SK-N-MC (cell line): ENCODE measurements at regions not wholly inside any gene's neighbourhood (a gene's known extent, or its start where the extent isn't known, plus 50 kb on each side); places are given as distances from the start of the nearest gene placed in this dataset.

ENCODE experiments used
- DNase-seq: peaks from one replicate; pipeline ENCODE4 v3.0.0-alpha.2; 2011; ENCODE audit warnings: low read depth, low spot score
- H3K27ac ChIP-seq: fragments of 200-600 bp; sonication (generic); 2 replicates; pipeline ENCODE4 v1.5.1; 2016; ENCODE audit warnings: mixed run types
- H3K36me3 ChIP-seq: fragments of 200-600 bp; sonication (generic); 2 replicates; pipeline ENCODE4 v1.6.1; 2017; ENCODE audit warnings: antibody characterized with exemption, low read length, mixed read lengths; ENCODE audit not compliant: insufficient read depth
- H3K4me3 ChIP-seq: fragments of 200-600 bp; sonication (generic); 2 replicates; pipeline ENCODE4 v1.5.1; 2016
- H3K9ac ChIP-seq: fragments of 200-600 bp; sonication (generic); 2 replicates; pipeline ENCODE4 v1.8.0; 2017; ENCODE audit warnings: mixed run types, mixed read lengths; ENCODE audit not compliant: insufficient read length
- H3K9me3 ChIP-seq: fragments of 200-600 bp; sonication (generic); 2 replicates; pipeline ENCODE4 v1.6.1; 2017; ENCODE audit warnings: low read depth, mild to moderate bottlenecking, antibody characterized with exemption, low read length, moderate library complexity, mixed read lengths
- EZH2 ChIP-seq: fragments of 200-600 bp; sonication (generic); IDR thresholded peaks from one replicate; pipeline ENCODE4 v1.6.1; 2017; ENCODE audit warnings: antibody characterized with exemption
- FOXP2 ChIP-seq: optimal IDR thresholded peaks from 2 replicates; pipeline ENCODE3; 2011; ENCODE audit warnings: mild to moderate bottlenecking, moderate library complexity; ENCODE audit not compliant: insufficient read depth; ENCODE audit errors: extremely low read length, control extremely low read depth
- POLR2AphosphoS5 ChIP-seq: IDR thresholded peaks from 2 replicates; pipeline ENCODE4 v1.6.1; 2012; ENCODE audit warnings: mild to moderate bottlenecking, low read depth, low read length, borderline replicate concordance

DNA sequence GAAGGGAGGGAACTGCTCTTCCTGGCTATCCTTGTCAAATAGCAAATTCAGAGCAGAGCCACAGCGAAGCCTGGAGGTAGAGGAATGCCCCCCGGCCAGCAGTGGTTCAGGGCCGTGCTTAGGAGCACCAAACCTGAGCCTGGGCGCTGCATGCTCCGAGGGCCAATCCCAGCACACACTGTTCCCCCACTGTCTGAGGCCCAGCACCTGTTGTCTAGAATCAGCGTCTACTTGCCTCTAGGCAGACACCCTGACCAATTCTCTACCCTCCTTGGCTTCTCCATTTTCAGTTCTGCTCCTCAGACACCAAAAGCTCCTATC lies 177.6 kb upstream of the PKDCC start:
- no peak overlapping the region for H3K27ac ChIP-seq
- TF ChIP-seq POLR2AphosphoS5 (no peak), EZH2 (no peak), FOXP2 (no peak)
- DNase-seq = no peak

DNA sequence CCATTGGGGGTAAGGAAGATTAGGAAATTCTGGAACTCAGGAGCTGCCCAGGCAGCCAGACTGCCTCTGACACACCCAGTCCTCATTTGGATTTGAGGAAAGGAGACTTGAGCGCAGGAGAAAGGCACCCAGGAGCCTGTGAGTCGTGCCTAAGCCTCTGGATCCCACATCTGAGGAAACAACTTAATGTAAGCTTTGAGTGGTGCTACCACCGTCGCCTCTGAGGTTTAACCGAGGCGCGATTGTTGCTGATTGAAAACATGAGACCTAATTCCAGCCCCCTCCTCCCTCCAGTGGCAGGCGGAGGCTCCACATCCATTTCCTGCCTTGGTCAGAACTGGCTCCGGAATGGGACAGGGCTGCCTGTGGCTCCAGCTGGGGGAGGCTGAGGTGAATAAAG lies 176.7 kb upstream of the PKDCC start:
- H3K9ac ChIP-seq = no peak overlapping the region
- H3K27ac ChIP-seq = no peak overlapping the region
- no peak for TF ChIP-seq FOXP2
- H3K9me3 ChIP-seq = no peaks in the 10 kb centered on the region
- H3K36me3 ChIP-seq = no peaks in the 10 kb centered on the region
- DNase-seq = no peak
- H3K4me3 ChIP-seq = no peak overlapping the region

More for the DNA sequence above, 177.6 kb upstream of the PKDCC start:
- H3K36me3 ChIP-seq = no peaks in the 10 kb centered on the region
- H3K9me3 ChIP-seq = no peaks in the 10 kb centered on the region
- no peak overlapping the region for H3K4me3 ChIP-seq
- H3K9ac ChIP-seq = no peak overlapping the region

DNA sequence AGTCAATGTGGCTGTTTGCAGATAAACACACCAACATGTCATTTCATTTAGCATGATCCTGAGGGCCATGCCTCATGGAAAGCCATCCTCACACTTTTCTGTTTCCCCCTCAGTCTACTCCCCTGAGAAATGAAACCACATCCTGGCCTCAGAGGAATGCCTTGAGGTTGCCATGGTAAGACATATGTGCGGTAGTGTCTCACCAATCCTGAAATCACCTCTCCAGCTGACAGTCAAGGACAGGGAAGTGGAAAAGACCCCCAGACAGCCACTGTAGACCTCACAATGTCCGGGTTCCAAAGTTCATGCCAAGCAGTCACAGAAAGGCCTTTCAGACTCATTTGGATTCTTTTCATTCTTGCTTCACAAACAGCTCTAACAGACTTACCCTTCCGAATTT lies 175.2 kb upstream of the PKDCC start:
- no peak overlapping the region; the same call in 1 of the 2 replicates for H3K4me3 ChIP-seq
- TF ChIP-seq FOXP2 = no peak
- TF ChIP-seq POLR2AphosphoS5 = no peak
- no peak for TF ChIP-seq EZH2
- no peak overlapping the region for H3K9ac ChIP-seq
- no peaks in the 10 kb centered on the region for H3K36me3 ChIP-seq
- no peak for DNase-seq
- H3K9me3 ChIP-seq = no peaks in the 10 kb centered on the region
- peak overlapping the region; percentile 73 for H3K27ac ChIP-seq

DNA sequence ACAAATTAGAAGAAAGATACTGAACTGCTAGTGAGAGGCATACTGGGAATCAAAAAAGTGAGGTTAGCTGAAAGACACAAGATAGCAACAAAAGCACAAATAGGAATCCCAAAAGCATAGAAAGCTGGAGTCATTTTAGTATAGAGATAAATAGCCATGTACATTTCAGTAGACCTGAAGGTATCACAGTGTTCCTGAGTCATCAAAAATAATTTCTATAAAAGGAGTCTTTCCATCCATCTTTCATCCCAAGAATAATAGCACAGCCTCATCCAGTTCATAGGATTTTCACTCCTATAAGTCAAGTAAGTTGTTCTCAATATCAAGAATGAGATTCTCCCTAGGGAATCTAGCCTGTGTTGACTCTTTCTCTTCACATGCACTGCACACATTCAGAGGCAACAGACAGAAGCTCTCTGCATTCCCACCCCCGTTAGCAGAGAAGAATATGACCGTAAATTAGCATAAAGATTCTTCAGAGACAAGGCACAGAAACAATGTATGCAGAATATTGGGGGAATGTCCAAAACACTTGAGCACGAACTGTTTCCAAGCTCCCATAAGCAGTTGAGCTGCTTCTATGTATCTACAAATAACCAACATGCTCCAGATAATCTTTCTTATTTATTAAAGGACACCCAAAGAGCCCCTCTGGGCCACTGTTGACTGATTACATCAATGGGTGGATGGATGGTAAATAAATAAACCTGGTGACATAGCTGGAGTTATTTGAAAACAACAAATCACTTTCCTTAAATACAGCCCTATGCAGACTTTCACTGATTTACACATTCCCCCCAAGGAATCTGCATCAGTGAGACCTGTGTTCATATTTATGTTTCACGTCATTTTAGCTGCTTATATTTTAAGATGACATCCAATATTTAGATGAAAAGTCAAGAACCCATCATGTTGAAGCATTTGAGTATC lies 174.5 kb upstream of the PKDCC start:
- peak; percentile 39 for DNase-seq
- Histone ChIP-seq H3K4me3 (0 out of 2 replicates have a peak overlapping the region, but pooled peaks have one; percentile 3), H3K9ac (no peak overlapping the region), H3K36me3 (no peaks in the 10 kb centered on the region), H3K27ac (peak overlapping the region; percentile 73), H3K9me3 (no peaks in the 10 kb centered on the region)
- no peak for TF ChIP-seq POLR2AphosphoS5
- no peak for TF ChIP-seq FOXP2
- no peak for TF ChIP-seq EZH2

DNA sequence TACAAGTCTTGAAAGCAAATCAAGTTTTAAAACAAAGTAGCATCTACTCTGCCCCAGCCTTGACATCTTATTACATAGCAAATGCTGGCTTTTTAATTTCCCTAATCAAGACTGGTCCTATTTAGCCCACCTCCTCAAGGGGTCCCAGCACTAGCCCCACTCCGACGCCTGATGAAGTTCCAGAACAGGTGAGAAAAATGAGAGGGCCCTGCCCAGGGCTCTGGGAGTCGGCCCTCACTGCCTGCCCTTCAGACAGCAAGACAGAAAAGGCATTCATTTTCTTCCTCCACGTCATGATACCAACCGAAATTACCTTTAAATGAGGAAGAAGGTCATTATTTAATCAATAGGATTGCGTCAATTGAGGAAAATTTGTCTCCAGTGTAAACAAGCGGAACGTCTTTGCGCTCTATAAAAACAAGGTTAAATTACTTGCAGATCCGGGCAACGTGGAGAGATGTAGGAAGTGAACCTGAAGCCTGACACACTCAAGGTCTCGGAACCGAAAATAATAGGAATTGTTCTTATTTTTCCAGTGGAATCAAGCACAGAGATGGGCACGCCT lies 170.6 kb upstream of the PKDCC start:
- Histone ChIP-seq H3K36me3 (no peaks in the 10 kb centered on the region), H3K4me3 (no peak overlapping the region), H3K27ac (no peak overlapping the region), H3K9ac (no peak overlapping the region), H3K9me3 (no peaks in the 10 kb centered on the region)
- TF ChIP-seq EZH2 = no peak
- no peak for TF ChIP-seq FOXP2
- TF ChIP-seq POLR2AphosphoS5 = no peak
- no peak for DNase-seq

DNA sequence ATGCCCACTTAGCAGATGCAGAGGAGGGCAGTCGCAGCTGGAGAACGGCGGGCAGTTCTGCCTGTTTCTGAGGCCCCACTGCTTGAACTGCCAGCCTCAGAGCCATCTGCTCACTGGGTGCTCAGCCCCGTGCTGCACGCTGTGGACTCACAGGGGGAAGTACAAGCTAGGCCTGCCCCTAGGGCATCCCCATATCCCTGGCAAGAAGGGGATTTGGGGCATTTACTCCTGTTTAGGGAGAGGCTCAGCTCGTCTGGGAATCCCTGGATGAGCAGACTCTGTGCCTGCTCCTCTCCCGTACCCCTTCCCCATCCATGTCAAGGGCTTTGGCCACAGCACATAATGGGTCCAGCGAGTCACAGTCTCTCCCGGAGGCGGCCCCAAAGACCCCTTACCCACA lies 169.8 kb upstream of the PKDCC start:
- H3K4me3 ChIP-seq = no peak overlapping the region
- no peak overlapping the region for H3K27ac ChIP-seq
- no peak overlapping the region for H3K9ac ChIP-seq

DNA sequence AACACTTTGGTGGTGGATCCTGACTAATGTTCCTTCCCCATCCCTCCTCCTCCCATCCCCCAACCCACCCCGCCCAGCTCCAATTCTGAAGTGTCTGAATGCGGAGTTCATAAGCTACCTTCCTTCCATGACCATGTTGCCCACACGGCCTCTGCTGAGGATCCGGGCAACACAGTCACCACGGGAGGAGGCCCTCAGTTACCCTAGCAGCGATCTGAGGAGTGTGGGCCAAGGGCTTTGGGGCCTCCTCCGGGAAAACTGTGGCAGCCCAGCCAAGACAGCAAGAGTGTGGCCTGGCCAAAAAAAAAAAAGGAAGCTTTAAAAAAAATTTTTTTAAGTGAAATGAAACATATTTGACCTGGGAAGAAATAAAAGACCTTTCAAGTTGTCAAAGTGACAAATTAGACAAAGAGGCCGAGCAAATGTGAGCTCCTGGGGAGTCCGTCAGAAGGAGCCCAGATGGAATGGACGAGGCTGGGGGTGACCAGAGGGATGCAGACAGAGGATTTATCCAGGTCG lies 169.0 kb upstream of the PKDCC start:
- no peak for DNase-seq
- Histone ChIP-seq H3K27ac (no peak overlapping the region), H3K9me3 (no peaks in the 10 kb centered on the region), H3K9ac (no peak overlapping the region), H3K4me3 (no peak overlapping the region), H3K36me3 (no peaks in the 10 kb centered on the region)
- TF ChIP-seq EZH2 = no peak
- no peak for TF ChIP-seq POLR2AphosphoS5
- no peak for TF ChIP-seq FOXP2

More for the DNA sequence above, 169.8 kb upstream of the PKDCC start:
- H3K9me3 ChIP-seq = no peaks in the 10 kb centered on the region
- TF ChIP-seq POLR2AphosphoS5 (no peak), FOXP2 (no peak), EZH2 (no peak)
- H3K36me3 ChIP-seq = no peaks in the 10 kb centered on the region
- no peak for DNase-seq

DNA sequence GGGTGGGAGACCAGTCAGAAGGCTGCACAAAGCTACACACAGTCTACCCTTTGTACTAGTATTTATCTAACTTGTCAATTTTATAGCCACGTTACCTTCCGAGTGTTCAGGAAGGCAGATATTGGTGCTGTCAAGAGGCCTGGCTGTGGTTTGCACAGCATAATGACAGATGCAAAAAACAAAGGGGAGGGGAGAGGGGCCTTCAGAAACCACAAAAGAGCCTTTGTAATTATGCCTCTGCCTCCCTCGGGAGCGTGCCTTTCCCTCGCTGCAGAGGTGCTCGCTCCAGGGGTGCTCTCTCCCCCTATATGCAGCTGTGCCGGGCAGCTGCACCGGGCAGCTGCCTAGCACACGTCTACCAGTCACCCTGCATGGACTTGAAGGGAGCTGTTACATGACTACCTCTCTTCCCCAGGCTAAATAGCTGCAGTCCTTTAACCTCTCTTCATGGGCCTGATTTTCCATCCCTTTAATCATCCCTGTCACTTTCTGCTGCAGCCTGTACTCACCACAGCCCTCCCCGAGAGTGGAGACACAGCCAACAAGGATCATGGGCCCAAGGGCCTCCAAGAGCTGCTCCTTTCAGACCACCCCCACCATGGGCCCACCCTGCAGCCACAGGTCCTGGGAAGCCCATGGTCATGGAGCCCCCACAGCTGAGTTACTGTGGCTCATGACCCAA lies 168.4 kb upstream of the PKDCC start:
- H3K27ac ChIP-seq = no peak overlapping the region
- TF ChIP-seq EZH2 = no peak
- DNase-seq = no peak
- H3K9me3 ChIP-seq = no peaks in the 10 kb centered on the region
- no peaks in the 10 kb centered on the region for H3K36me3 ChIP-seq
- H3K4me3 ChIP-seq = no peak overlapping the region
- H3K9ac ChIP-seq = no peak overlapping the region
